ENCODE measurements at regions not wholly inside any gene's neighbourhood (a gene's known extent, or its start where the extent isn't known, plus 50 kb on each side); places are given as distances from the start of the nearest gene placed in this dataset.
"Not testable (repeated sequence)": the region's sequence is repeated elsewhere in the genome, so short reads cannot be mapped to it uniquely, and the experiment has no call there.

- not testable (repeated sequence) for H3K9me3 Mint-ChIP-seq; H3K27me3 Mint-ChIP-seq (ENCODE audit: insufficient read depth); H3K27me3 ChIP-seq (ENCODE audit: control insufficient read depth, insufficient read depth, low read length, poor library complexity, severe bottlenecking); H3K27ac Mint-ChIP-seq; H3K4me1 ChIP-seq (ENCODE audit: control insufficient read depth, insufficient read depth, low read length); H3K36me3 Mint-ChIP-seq (ENCODE audit: low read depth); H3K9ac ChIP-seq (ENCODE audit: extremely low read depth, low read length, poor library complexity, severe bottlenecking); H3K4me3 Mint-ChIP-seq; H3K4me3 ChIP-seq (ENCODE audit: low read length); H3K9me3 ChIP-seq (ENCODE audit: control insufficient read depth, low read length); H3K36me3 ChIP-seq (ENCODE audit: control insufficient read depth, insufficient read depth, low read length); H3K27ac ChIP-seq (ENCODE audit: low read depth, low read length)
- H3K4me1 Mint-ChIP-seq: peaks cover 15% of the 10 kb centered on the region
- WGBS, 2 experiments (ENCODE audit: insufficient coverage in 1 of 2, insufficient read length in 1 of 2): 86 to 89% methylated on average over 1 to 10 of the region's 10 CpGs
- DNase-seq: peak; percentile 56
These were observed 61.4 kb upstream of the SULF2 start for GRCh38 chr20:47846651-47847050.

GRCh38 chr20:47845382-47845977 is 60.2 kb upstream of the SULF2 start:
- H3K27ac Mint-ChIP-seq; H3K4me1 ChIP-seq (ENCODE audit: control insufficient read depth, insufficient read depth, low read length); H3K36me3 ChIP-seq (ENCODE audit: control insufficient read depth, insufficient read depth, low read length); H3K9me3 Mint-ChIP-seq; DNase-seq; H3K9ac ChIP-seq (ENCODE audit: extremely low read depth, low read length, poor library complexity, severe bottlenecking); H3K36me3 Mint-ChIP-seq (ENCODE audit: low read depth); H3K27me3 Mint-ChIP-seq (ENCODE audit: insufficient read depth); H3K27me3 ChIP-seq (ENCODE audit: control insufficient read depth, insufficient read depth, low read length, poor library complexity, severe bottlenecking); H3K4me3 ChIP-seq (ENCODE audit: low read length); H3K9me3 ChIP-seq (ENCODE audit: control insufficient read depth, low read length); H3K4me3 Mint-ChIP-seq; H3K27ac ChIP-seq (ENCODE audit: low read depth, low read length): not testable (repeated sequence)
- 91 to 96% methylated on average over 4 to 10 of the region's 10 CpGs for WGBS, 2 experiments (ENCODE audit: insufficient coverage in 1 of 2, insufficient read length in 1 of 2)
- peaks cover 15% of the 10 kb centered on the region for H3K4me1 Mint-ChIP-seq

GRCh38 chr20:47844568-47844906 is 59.3 kb upstream of the SULF2 start:
- not testable (repeated sequence) for H3K27ac ChIP-seq (ENCODE audit: low read depth, low read length); H3K4me1 ChIP-seq (ENCODE audit: control insufficient read depth, insufficient read depth, low read length); H3K9me3 Mint-ChIP-seq; H3K36me3 ChIP-seq (ENCODE audit: control insufficient read depth, insufficient read depth, low read length); H3K27ac Mint-ChIP-seq; H3K36me3 Mint-ChIP-seq (ENCODE audit: low read depth); H3K9me3 ChIP-seq (ENCODE audit: control insufficient read depth, low read length); H3K4me3 Mint-ChIP-seq; H3K27me3 Mint-ChIP-seq (ENCODE audit: insufficient read depth); H3K27me3 ChIP-seq (ENCODE audit: control insufficient read depth, insufficient read depth, low read length, poor library complexity, severe bottlenecking); H3K4me3 ChIP-seq (ENCODE audit: low read length); H3K9ac ChIP-seq (ENCODE audit: extremely low read depth, low read length, poor library complexity, severe bottlenecking)
- peaks cover 15% of the 10 kb centered on the region for H3K4me1 Mint-ChIP-seq
- 80% methylated on average over 1 of the region's 1 CpG; no CpG with 5 or more reads in 1 of the 2 experiments for WGBS, 2 experiments (ENCODE audit: insufficient coverage in 1 of 2, insufficient read length in 1 of 2)
- peak; percentile 67 for DNase-seq

GRCh38 chr20:47843886-47844567 is 58.7 kb upstream of the SULF2 start:
- peaks cover 15% of the 10 kb centered on the region for H3K4me1 Mint-ChIP-seq
- no peak overlapping the region for H3K4me3 ChIP-seq (ENCODE audit: low read length)
- H3K9me3 Mint-ChIP-seq: no peaks in the 10 kb centered on the region
- peaks cover 7% of the 10 kb centered on the region for H3K4me1 ChIP-seq (ENCODE audit: control insufficient read depth, insufficient read depth, low read length)
- H3K36me3 ChIP-seq (ENCODE audit: control insufficient read depth, insufficient read depth, low read length): no peaks in the 10 kb centered on the region
- no peak overlapping the region for H3K27ac Mint-ChIP-seq
- H3K27me3 Mint-ChIP-seq (ENCODE audit: insufficient read depth): no peaks in the 10 kb centered on the region
- H3K36me3 Mint-ChIP-seq (ENCODE audit: low read depth): no peaks in the 10 kb centered on the region
- DNase-seq: peak; percentile 71
- no peak overlapping the region for H3K9ac ChIP-seq (ENCODE audit: extremely low read depth, low read length, poor library complexity, severe bottlenecking)
- H3K27ac ChIP-seq (ENCODE audit: low read depth, low read length): no peak overlapping the region
- TF ChIP-seq CTCF (conservative IDR thresholded peaks at IDR 0.05): no peak
- no peaks in the 10 kb centered on the region for H3K9me3 ChIP-seq (ENCODE audit: control insufficient read depth, low read length)
- WGBS, 2 experiments (ENCODE audit: insufficient coverage in 1 of 2, insufficient read length in 1 of 2): 49% methylated on average over 2 of the region's 2 CpGs; no CpG with 5 or more reads in 1 of the 2 experiments
- H3K27me3 ChIP-seq (ENCODE audit: control insufficient read depth, insufficient read depth, low read length, poor library complexity, severe bottlenecking): no peaks in the 10 kb centered on the region
- H3K4me3 Mint-ChIP-seq: no peak overlapping the region

- not testable (repeated sequence) for H3K27me3 Mint-ChIP-seq (ENCODE audit: insufficient read depth); H3K4me3 ChIP-seq (ENCODE audit: low read length); H3K27me3 ChIP-seq (ENCODE audit: control insufficient read depth, insufficient read depth, low read length, poor library complexity, severe bottlenecking); H3K36me3 ChIP-seq (ENCODE audit: control insufficient read depth, insufficient read depth, low read length); H3K9me3 ChIP-seq (ENCODE audit: control insufficient read depth, low read length); H3K27ac ChIP-seq (ENCODE audit: low read depth, low read length); H3K9ac ChIP-seq (ENCODE audit: extremely low read depth, low read length, poor library complexity, severe bottlenecking); H3K4me1 ChIP-seq (ENCODE audit: control insufficient read depth, insufficient read depth, low read length); H3K27ac Mint-ChIP-seq; H3K9me3 Mint-ChIP-seq; H3K4me3 Mint-ChIP-seq; H3K36me3 Mint-ChIP-seq (ENCODE audit: low read depth)
- DNase-seq: peak; percentile 61
- WGBS, 2 experiments (ENCODE audit: insufficient coverage in 1 of 2, insufficient read length in 1 of 2): 86 to 93% methylated on average over 3 to 11 of the region's 11 CpGs
- peaks cover 17% of the 10 kb centered on the region for H3K4me1 Mint-ChIP-seq
These were observed 57.7 kb upstream of the SULF2 start for GRCh38 chr20:47842950-47843349.

- H3K27ac Mint-ChIP-seq; H3K4me1 ChIP-seq (ENCODE audit: control insufficient read depth, insufficient read depth, low read length); H3K36me3 Mint-ChIP-seq (ENCODE audit: low read depth); H3K36me3 ChIP-seq (ENCODE audit: control insufficient read depth, insufficient read depth, low read length); DNase-seq; H3K27ac ChIP-seq (ENCODE audit: low read depth, low read length); H3K27me3 ChIP-seq (ENCODE audit: control insufficient read depth, insufficient read depth, low read length, poor library complexity, severe bottlenecking); H3K27me3 Mint-ChIP-seq (ENCODE audit: insufficient read depth); H3K9me3 ChIP-seq (ENCODE audit: control insufficient read depth, low read length); H3K4me3 ChIP-seq (ENCODE audit: low read length); H3K9me3 Mint-ChIP-seq; H3K4me3 Mint-ChIP-seq; H3K9ac ChIP-seq (ENCODE audit: extremely low read depth, low read length, poor library complexity, severe bottlenecking): not testable (repeated sequence)
- peaks cover 12% of the 10 kb centered on the region for H3K4me1 Mint-ChIP-seq
- WGBS, 2 experiments (ENCODE audit: insufficient coverage in 1 of 2, insufficient read length in 1 of 2): 92 to 95% methylated on average over 7 to 12 of the region's 12 CpGs
These were observed 56.7 kb upstream of the SULF2 start for GRCh38 chr20:47842004-47842403.
